Gastrocnemius medialis (tissue), 4 donors: ENCODE measurements at regions not wholly inside any gene's neighbourhood (a gene's known extent, or its start where the extent isn't known, plus 50 kb on each side); places are given as distances from the start of the nearest gene placed in this dataset.

Source experiments
- POLR2A ChIP-seq, 2 donors: fragments of 450-650 bp; IDR thresholded peaks; one replicate each; pipeline ENCODE4 v1.6.1; 2017; ENCODE audit warnings: antibody characterized with exemption in 2 of 2, mild to moderate bottlenecking in 2 of 2, moderate library complexity in 2 of 2
- TF ChIP-seq, protein P1 (sequence below), 5 experiments: fragments of 450-650 bp in 3 of 5; fragments of 200-600 bp in 2 of 5; sonication (generic) in 2 of 5; IDR thresholded peaks in 4 of 5; conservative IDR thresholded peaks in 1 of 5; 1 replicate in 4 of 5; 2 replicates in 1 of 5; pipeline ENCODE4 v1.5.1; 2016 to 2019; ENCODE audit warnings: antibody characterized with exemption in 5 of 5, mild to moderate bottlenecking in 3 of 5, moderate library complexity in 3 of 5

DNA sequence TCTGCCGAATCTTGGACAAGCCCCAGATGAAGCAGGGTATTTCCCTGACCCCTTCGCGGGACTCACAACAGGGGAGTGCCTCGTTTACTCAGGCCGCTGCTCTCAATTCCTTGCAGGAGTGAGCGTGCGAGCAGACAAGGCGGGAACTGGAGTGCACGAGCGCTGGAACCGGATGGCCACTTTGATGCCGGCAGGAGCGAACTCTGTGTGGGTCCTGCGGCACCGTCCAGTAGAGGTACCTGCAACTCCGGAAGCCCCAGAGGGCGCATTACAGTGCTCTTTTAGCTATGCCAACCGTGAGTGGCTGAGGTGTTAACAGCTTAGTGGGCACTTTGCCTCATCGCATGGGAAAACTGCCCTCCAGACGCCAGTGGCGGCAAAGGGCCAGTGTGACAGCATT is 182.3 kb upstream of the ANO3 start:
- TF ChIP-seq POLR2A (IDR thresholded peaks at IDR 0.05), result no peak
- TF ChIP-seq, protein P1, sequence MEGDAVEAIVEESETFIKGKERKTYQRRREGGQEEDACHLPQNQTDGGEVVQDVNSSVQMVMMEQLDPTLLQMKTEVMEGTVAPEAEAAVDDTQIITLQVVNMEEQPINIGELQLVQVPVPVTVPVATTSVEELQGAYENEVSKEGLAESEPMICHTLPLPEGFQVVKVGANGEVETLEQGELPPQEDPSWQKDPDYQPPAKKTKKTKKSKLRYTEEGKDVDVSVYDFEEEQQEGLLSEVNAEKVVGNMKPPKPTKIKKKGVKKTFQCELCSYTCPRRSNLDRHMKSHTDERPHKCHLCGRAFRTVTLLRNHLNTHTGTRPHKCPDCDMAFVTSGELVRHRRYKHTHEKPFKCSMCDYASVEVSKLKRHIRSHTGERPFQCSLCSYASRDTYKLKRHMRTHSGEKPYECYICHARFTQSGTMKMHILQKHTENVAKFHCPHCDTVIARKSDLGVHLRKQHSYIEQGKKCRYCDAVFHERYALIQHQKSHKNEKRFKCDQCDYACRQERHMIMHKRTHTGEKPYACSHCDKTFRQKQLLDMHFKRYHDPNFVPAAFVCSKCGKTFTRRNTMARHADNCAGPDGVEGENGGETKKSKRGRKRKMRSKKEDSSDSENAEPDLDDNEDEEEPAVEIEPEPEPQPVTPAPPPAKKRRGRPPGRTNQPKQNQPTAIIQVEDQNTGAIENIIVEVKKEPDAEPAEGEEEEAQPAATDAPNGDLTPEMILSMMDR (IDR thresholded peaks at IDR 0.05 in 4 of 5, conservative IDR thresholded peaks at IDR 0.05 in 1 of 5), result no peak
